ENCODE measurements at regions not wholly inside any gene's neighbourhood (a gene's known extent, or its start where the extent isn't known, plus 50 kb on each side); places are given as distances from the start of the nearest gene placed in this dataset.

- TF ChIP-seq CTCF (conservative IDR thresholded peaks at IDR 0.05) (no peak), ZFX (IDR thresholded peaks at IDR 0.05) (no peak)
Measured at GRCh38 chr5:124630767-124631704, 115.4 kb downstream of the ZNF608 start.
